Kidney capillary endothelial cell (primary cell): ENCODE measurements at regions not wholly inside any gene's neighbourhood (a gene's known extent, or its start where the extent isn't known, plus 50 kb on each side); places are given as distances from the start of the nearest gene placed in this dataset.
"Not testable (repeated sequence)": the region's sequence is repeated elsewhere in the genome, so short reads cannot be mapped to it uniquely, and the experiment has no call there.

Source experiments
- DNase-seq: peaks from one replicate; pipeline ENCODE4 v3.0.0-alpha.2; 2018; ENCODE audit warnings: low spot score

DNA sequence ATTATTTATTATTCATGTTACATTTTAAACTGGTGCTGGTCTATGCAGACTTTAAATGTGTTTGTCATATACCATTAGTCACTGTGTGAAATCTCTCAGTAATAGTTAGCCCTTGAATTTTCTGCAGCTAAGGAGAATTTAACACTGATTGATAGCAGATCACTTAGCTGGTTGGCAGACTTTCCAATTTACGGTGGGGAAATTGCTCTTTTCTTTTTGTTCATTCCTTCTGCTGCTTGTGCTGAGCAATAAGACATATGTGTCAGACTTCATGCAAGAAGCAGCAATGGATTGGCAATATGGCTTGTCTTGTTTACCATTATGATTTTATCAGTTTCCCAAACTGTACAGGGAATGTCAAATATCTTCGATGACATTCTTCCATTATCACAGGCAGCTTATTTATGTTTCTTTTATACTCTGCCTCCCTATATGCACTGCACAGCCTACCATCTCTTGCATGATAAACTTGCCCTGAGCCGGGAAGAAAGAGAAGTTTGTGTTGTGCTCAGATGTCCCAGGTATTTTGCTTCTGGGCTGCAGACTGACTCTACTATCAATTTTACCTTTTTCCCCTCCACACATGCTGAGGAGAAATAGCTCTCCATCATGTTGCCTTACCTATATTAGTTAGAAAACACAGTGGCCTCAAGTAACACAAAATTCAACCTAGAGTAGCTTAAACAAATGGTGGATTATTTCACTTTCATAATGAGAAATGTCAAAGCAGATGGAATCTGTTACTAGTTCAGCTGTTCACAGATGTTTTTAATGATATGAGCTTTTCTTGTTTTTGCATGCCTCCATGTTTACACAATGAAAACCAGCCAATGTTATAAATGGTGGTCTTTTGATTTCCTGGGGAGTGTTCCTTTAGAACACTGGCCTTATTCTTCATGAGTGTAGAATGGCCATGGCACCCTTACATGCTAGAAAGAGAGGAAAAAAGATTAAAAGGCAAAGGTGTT, 968.1 kb upstream of the GOT2 start:
- DNase-seq, result no peak

GRCh38 chr16:59699786-59700185, 965.7 kb upstream of the GOT2 start:
- no peak for DNase-seq

- no peak for DNase-seq
Measured at GRCh38 chr16:59698346-59699020, 964.4 kb upstream of the GOT2 start.

- DNase-seq, result no peak
Measured at GRCh38 chr16:59697761-59698160, 963.6 kb upstream of the GOT2 start.

GRCh38 chr16:59697236-59697635, 963.1 kb upstream of the GOT2 start:
- no peak for DNase-seq

DNA sequence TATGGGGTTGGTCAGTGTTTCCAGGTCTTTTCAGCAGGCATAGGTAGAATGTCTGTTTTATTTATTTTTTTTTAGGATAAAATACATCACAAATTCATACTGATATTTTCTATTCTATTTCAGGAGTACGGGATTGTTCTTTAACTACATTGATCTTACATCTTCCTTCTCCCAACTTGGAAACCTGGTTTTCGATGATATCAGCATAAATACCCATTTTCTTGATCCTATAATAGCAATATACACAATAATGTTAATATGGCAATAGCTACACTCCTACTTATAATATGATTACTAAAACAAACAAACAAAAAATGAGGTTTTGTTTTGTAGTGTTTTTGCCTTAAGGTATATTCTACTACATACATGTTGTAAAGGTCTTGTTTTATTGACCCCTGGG, 962.4 kb upstream of the GOT2 start:
- no peak for DNase-seq

DNA sequence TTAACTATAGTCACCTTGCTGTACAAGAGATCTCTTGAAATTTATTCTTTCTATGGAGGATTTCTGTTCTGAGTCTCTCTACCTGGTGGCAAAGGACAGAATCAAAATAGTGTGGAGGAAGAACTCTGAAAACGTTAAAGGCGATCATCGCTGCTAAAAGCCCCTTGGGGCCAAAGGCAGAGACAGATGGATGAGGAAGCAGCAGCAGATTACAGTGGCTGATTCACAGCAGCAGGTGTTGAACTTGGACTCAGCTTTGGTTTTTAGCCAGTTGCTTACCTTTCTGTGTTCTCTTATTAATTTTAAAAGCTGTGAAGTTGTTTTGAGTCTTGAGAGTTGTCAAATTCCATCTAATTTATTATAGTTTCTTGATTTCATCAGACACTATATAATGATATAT, 956.1 kb upstream of the GOT2 start:
- no peak for DNase-seq

GRCh38 chr16:59688006-59688405, 953.9 kb upstream of the GOT2 start:
- DNase-seq, result no peak

GRCh38 chr16:59686405-59686804, 952.3 kb upstream of the GOT2 start:
- no peak for DNase-seq

DNA sequence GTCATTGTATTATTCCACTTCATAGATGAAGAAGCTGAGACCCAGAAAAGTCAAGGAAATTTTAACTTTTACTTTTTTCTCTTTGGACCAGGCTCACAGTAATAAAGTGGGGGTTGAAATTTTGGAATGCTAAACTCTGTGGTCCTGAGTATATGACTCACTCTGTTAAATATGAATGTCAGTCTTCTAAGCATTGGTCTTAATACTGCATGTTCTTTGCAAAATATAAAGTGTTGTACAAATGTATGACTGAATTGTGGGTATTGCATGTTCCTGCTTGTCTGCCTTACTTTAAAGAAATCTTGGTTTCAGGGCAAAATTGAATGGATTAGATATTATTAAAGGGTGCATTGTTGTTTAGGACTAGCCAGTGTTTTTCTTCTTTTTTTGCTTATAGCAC, 950.8 kb upstream of the GOT2 start:
- DNase-seq, result no peak

DNA sequence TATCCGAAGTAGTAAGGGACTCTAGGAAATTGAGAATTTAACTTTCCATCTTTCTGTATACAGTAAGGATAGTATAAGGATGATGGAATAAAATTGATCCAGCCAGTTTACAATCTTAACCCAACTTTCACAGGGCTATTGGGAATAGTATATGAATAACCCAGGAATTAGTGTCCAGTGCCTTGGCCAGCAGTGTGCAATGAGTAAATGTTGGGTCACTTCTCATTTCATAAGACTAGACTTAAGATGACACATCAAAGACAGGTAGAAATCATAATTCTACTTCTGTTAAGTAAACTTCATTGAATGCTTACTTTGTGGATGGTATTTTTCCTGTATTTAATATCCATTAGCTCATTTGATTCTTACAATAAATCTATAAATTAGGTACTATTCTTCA, 949.6 kb upstream of the GOT2 start:
- DNase-seq, result no peak

- no peak for DNase-seq
Measured at GRCh38 chr16:59665618-59666220, 931.6 kb upstream of the GOT2 start.

GRCh38 chr16:59658572-59658971, 924.5 kb upstream of the GOT2 start:
- DNase-seq, result no peak

DNA sequence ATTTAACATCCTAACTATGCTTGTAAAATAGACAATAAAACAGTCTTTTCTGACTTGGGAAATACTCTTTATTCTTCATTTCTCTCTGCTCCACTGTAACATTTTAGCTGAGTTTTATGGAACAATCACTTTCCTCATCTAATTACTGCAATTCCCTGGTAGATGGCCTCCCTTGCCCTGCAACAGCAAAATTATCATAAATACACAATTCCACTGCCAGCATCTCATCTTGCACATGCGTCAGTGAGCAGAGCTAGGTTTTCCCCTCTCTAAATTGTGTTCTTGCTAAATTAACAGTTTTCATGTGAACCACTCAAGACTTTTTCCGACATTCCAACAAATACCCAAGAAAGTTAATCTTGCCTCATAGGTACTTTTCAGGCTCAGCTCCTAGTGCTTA, 920.9 kb upstream of the GOT2 start:
- no peak for DNase-seq

DNA sequence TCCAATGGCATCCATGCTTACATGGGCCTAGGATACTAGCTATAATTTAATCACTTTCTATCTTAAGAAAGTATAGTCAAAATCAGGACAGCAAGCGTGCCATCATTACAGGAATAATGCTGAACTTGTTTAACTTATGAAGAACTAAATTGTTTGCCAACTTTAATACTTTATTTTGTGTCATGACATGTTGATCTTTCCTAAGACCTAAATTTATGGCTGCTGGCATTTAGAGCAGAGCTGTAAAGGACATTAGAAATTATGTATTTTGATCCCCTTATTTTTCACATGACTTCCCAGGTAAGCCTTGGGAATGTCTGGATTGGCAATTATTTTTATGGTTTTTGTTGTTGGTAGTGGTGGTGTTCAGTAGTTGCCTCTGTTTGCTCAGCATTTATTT, 920.3 kb upstream of the GOT2 start:
- no peak for DNase-seq

DNA sequence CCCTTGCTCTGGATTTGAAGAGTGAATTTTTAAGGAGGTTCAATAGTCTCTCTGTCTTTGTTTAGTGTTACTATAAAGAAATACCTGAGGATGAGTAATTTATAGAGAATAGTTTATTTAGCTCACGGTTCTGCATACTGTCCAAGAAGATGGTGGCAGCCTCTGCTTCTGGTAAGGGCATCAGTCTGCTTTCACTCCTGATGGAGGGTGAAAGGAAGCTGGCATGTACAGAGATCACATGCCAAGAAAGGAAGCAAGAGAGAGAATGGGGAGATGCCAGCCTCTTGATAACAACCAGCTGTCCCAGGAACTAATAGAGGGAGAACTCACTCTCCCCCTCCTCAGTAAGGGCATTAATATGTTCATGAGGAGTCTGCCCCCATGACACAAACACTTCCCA, 917.5 kb upstream of the GOT2 start:
- DNase-seq, result no peak

GRCh38 chr16:59645194-59645593, 911.1 kb upstream of the GOT2 start:
- no peak for DNase-seq

GRCh38 chr16:59635674-59636073, 901.6 kb upstream of the GOT2 start:
- peak; percentile 1 for DNase-seq

DNA sequence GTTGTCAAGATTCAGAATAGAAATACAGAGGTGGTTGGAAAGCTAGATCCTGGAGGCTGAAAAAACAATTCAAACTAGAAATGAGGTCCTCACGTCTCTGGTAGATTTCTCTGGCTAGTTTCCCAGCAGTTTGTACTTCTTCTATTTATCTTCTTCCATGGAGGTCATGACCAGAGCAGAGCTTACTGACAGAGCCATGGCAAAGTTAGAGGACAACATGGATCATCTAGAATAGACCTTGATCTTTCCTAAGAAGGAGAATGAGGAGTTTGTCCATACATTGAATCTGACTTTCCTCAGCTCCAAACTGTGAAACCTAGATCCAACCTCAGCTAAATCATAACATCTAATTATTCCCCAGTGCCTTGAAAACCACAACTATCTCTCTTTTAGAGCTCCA, 900.8 kb upstream of the GOT2 start:
- no peak for DNase-seq

- DNase-seq, result no peak
Measured at GRCh38 chr16:59634004-59634579, 900.0 kb upstream of the GOT2 start.

DNA sequence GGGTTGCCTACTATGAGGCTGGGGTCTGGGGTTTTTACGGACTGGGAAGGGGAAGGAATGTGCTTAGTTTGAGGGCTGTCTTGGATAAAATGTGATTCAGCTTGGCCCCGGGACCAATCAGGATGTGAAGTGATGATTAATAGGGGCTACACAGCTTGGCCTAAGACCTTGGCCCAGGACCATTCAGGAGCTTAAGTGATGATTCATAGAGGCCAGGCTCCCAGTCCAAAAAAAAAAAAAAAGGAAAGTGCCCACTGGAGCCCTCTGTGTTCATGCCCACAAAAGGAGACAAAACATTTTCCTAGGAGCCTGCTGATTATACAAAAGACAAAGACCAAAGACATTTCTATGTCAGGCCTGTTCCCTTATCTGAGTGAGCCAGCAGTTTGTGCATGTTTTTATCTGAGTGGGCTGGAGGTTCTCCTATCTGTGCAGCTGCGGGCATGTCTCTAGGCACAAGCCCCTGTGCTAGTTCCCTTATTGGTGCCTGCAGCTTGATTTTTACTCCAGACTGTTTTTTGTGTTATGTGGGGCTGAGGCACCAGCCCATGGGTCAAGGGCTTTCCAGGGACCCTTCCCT, 898.2 kb upstream of the GOT2 start:
- peak; percentile 28 for DNase-seq

DNA sequence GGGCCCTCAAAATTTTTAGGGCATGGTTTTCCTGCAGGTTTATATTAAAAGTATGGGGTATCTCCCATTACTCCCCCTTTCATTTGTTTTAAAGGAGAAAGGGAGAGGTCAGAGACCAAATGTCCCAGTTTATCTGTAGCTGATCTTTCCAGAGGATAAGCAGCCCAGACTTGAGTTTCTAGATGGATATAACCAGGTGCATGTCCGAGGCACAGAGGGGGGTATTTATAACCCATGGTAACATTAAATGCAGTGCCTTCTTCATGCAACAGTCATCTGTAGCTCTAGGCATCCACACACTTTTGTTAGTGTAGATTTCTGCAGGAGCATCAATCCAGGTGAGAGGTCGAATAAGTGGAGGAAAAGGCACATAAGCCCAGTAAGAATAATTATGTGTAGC, 890.3 kb upstream of the GOT2 start:
- not testable (repeated sequence) for DNase-seq
